ENCODE measurements at regions not wholly inside any gene's neighbourhood (a gene's known extent, or its start where the extent isn't known, plus 50 kb on each side); places are given as distances from the start of the nearest gene placed in this dataset.

- no peak for TF ChIP-seq CTCF (IDR thresholded peaks at IDR 0.05)
- Histone ChIP-seq H3K27me3 (no peaks in the 10 kb centered on the region), H3K27ac (no peak overlapping the region), H3K9me3 (no peaks in the 10 kb centered on the region), H3K4me1 (no peaks in the 10 kb centered on the region), H3K36me3 (no peaks in the 10 kb centered on the region), H3K4me3 (no peak overlapping the region)
- no peak for DNase-seq
- FAIRE-seq, result no peak
- intact Hi-C loops (cut with DNase I), result no loop called here
- 68 to 72% methylated on average over 2 of the region's 2 CpGs for WGBS, 2 donors
- no peak for ATAC-seq
These were observed 487.0 kb upstream of the TNC start for GRCh38 chr9:115604831-115605483.

- no peak for ATAC-seq
- TF ChIP-seq CTCF (IDR thresholded peaks at IDR 0.05), result no peak
- no peak overlapping the region for H3K4me3 ChIP-seq
These were observed 488.9 kb upstream of the TNC start for GRCh38 chr9:115606838-115607237.

GRCh38 chr9:115614326-115614999 lies 496.5 kb upstream of the TNC start:
- FAIRE-seq (no peak), DNase-seq (no peak), ATAC-seq (no peak)
- Histone ChIP-seq H3K27me3 (no peaks in the 10 kb centered on the region), H3K4me3 (no peak overlapping the region), H3K4me1 (no peaks in the 10 kb centered on the region), H3K36me3 (no peaks in the 10 kb centered on the region), H3K27ac (no peak overlapping the region), H3K9me3 (no peaks in the 10 kb centered on the region)
- intact Hi-C loops (cut with DNase I), result no loop called here
- no peak for TF ChIP-seq CTCF (IDR thresholded peaks at IDR 0.05)
- WGBS, 2 donors, result 53 to 62% methylated on average over 4 of the region's 4 CpGs

More at GRCh38 chr9:115606838-115607237, 488.9 kb upstream of the TNC start:
- intact Hi-C loops (cut with DNase I), result no loop called here
- no peak for DNase-seq
- Histone ChIP-seq H3K4me1 (no peaks in the 10 kb centered on the region), H3K9me3 (no peaks in the 10 kb centered on the region), H3K36me3 (no peaks in the 10 kb centered on the region), H3K27ac (no peak overlapping the region), H3K27me3 (no peaks in the 10 kb centered on the region)
- no peak for FAIRE-seq

GRCh38 chr9:115615000-115615401 lies 497.0 kb upstream of the TNC start:
- no peak for TF ChIP-seq CTCF (IDR thresholded peaks at IDR 0.05)
- no peaks in the 10 kb centered on the region for H3K9me3 ChIP-seq
- WGBS, 2 donors, result 34 to 50% methylated on average over 3 of the region's 3 CpGs
- H3K4me3 ChIP-seq, result no peak overlapping the region
- no peak for ATAC-seq
- H3K4me1 ChIP-seq, result no peaks in the 10 kb centered on the region
- intact Hi-C loops (cut with DNase I), result no loop called here
- FAIRE-seq, result no peak
- no peaks in the 10 kb centered on the region for H3K36me3 ChIP-seq
- H3K27me3 ChIP-seq, result no peaks in the 10 kb centered on the region
- no peak overlapping the region for H3K27ac ChIP-seq
- DNase-seq, result no peak
